GM12891 (cell line): ENCODE measurements at regions not wholly inside any gene's neighbourhood (a gene's known extent, or its start where the extent isn't known, plus 50 kb on each side); places are given as distances from the start of the nearest gene placed in this dataset.

ENCODE experiments used
- POLR2A ChIP-seq: IDR thresholded peaks from 2 replicates; pipeline ENCODE4 v1.6.1; 2011; ENCODE audit warnings: low read depth, low read length, control low read depth
- TAF1 ChIP-seq: IDR thresholded peaks from 2 replicates; pipeline ENCODE4 v1.6.1; 2011; ENCODE audit warnings: low read depth, low read length, control low read depth

- TF ChIP-seq TAF1 (no peak), POLR2A (no peak)
Measured at GRCh38 chr4:35252071-35252470, 992.2 kb downstream of the ARAP2 start.
